ENCODE measurements at regions not wholly inside any gene's neighbourhood (a gene's known extent, or its start where the extent isn't known, plus 50 kb on each side); places are given as distances from the start of the nearest gene placed in this dataset.

DNA sequence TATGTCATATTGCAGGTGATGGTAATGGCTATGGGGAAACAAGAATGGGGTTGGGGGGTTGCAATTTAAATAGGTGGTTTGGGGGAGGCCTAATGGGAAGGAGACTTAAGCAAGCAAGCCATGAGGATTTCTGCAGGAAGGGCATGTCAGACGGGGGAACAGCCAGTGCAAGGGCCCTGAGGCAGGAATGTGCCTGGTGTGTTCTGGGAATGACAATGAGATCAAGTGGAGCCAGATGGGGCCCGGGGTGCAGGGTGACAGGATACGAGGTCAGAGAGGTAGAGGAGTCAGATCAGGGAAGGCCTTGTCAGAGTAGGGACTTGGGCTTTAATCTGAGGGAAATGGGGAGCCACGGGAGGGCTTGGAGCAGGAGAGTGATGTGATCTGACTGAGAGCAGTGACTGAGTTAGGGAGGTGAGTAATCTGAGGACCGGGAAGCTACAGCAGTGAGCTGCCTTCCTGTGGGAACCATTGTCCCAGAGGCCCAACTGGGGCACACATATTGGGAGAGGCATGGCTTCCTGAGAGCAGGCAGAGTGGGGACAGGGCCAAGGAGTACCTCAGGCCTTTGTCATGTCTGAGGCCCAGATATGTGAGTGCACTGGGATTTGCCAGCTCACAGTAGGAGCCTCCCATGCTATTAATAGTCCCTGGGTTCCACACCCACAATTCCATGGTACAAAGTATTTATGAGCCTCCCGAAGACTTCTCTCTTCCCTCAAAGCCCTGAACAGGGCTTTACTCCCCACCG is 139.8 kb downstream of the BCOR start:
- Histone ChIP-seq H3K4me3 (ENCODE audit: low read length) (no peak overlapping the region), H3K27ac (ENCODE audit: low read length) (no peak overlapping the region), H3K4me1 (ENCODE audit: control insufficient read depth, insufficient read depth, low read length) (peaks cover 4% of the 10 kb centered on the region), H3K9me3 (replicated peaks; ENCODE audit: control insufficient read depth, low read depth, low read length) (no peaks in the 10 kb centered on the region), H3K36me3 (ENCODE audit: control insufficient read depth, insufficient read depth, low read length) (no peaks in the 10 kb centered on the region), H3K27me3 (ENCODE audit: control insufficient read depth, insufficient read depth, low read length) (peaks cover 37% of the 10 kb centered on the region)
- DNase-seq = no peak
- 73% methylated on average over 7 of the region's 7 CpGs for WGBS (ENCODE audit: insufficient coverage)

DNA sequence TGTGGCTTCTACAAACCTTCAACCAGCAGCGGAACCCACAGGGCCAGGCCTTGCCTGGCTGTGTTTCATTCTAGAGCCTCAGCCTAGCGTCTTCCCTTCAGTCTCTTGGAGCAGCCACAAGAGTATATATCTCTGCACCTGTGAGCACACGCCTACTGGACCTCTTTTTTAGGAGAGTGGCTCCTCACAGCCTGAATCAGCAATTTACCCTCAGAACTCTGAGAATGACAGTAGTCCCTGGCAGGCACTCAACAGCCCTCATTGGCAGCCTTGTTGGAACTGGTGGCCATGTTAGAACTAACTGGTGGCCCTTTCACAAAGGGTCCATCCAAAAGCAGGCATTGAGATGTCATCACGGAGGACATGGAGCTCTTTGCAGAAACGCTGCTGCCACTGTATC is 138.9 kb downstream of the BCOR start:
- Histone ChIP-seq H3K36me3 (ENCODE audit: control insufficient read depth, insufficient read depth, low read length) (no peaks in the 10 kb centered on the region), H3K9me3 (replicated peaks; ENCODE audit: control insufficient read depth, low read depth, low read length) (no peaks in the 10 kb centered on the region), H3K4me1 (ENCODE audit: control insufficient read depth, insufficient read depth, low read length) (peaks cover 4% of the 10 kb centered on the region), H3K27ac (ENCODE audit: low read length) (no peak overlapping the region), H3K4me3 (ENCODE audit: low read length) (no peak overlapping the region), H3K27me3 (ENCODE audit: control insufficient read depth, insufficient read depth, low read length) (peaks cover 34% of the 10 kb centered on the region)
- no peak for DNase-seq
- 76% methylated on average over 5 of the region's 5 CpGs for WGBS (ENCODE audit: insufficient coverage)

DNA sequence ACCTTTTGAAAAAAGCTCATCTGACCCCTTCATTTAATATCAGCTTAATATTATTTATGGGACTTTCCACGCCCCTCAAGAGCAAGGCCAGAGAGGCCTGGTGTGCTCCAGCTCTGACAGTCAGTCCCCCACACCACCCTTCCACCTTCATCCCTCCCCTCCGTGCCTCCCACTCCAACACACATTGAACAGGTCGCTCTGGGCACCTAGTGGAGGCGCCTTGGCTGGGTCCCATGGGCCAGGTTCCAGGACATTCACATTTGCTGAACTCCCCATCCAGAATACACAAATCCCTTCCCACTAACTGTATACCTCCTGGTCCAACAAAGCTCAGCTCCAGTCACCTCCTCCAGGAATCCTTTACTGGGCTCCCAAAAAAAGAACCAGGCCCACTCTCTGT is 137.5 kb downstream of the BCOR start:
- 44% methylated on average over 4 of the region's 4 CpGs for WGBS (ENCODE audit: insufficient coverage)
- Histone ChIP-seq H3K27me3 (ENCODE audit: control insufficient read depth, insufficient read depth, low read length) (peaks cover 30% of the 10 kb centered on the region), H3K27ac (ENCODE audit: low read length) (no peak overlapping the region), H3K9me3 (replicated peaks; ENCODE audit: control insufficient read depth, low read depth, low read length) (no peaks in the 10 kb centered on the region), H3K4me3 (ENCODE audit: low read length) (no peak overlapping the region), H3K4me1 (ENCODE audit: control insufficient read depth, insufficient read depth, low read length) (peaks cover 4% of the 10 kb centered on the region), H3K36me3 (ENCODE audit: control insufficient read depth, insufficient read depth, low read length) (no peaks in the 10 kb centered on the region)
- no peak for DNase-seq

DNA sequence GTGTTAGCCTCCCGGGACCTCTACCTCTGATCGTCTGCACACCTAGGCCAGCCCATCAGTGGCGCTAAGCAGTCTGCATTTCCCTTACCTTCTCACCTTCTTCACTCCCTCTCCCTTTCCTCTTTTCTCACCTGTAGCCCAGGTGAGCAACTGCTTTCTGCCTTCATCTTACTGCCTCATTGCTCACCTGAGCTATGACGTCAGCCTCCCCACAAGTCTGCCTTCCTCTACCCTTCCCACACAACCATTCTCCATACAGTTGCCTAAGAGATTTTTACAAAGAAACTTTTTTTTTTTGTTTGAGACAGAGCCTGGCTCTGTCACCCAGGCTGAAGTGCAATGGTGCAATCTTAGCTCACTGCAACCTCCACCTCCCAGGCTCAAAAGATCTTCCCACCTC is 136.3 kb downstream of the BCOR start:
- 72% methylated on average over 4 of the region's 4 CpGs for WGBS (ENCODE audit: insufficient coverage)
- Histone ChIP-seq H3K4me3 (ENCODE audit: low read length) (no peak overlapping the region), H3K4me1 (ENCODE audit: control insufficient read depth, insufficient read depth, low read length) (peaks cover 4% of the 10 kb centered on the region), H3K27ac (ENCODE audit: low read length) (no peak overlapping the region), H3K9me3 (replicated peaks; ENCODE audit: control insufficient read depth, low read depth, low read length) (no peaks in the 10 kb centered on the region), H3K36me3 (ENCODE audit: control insufficient read depth, insufficient read depth, low read length) (no peaks in the 10 kb centered on the region), H3K27me3 (ENCODE audit: control insufficient read depth, insufficient read depth, low read length) (peaks cover 27% of the 10 kb centered on the region)
- no peak for DNase-seq

DNA sequence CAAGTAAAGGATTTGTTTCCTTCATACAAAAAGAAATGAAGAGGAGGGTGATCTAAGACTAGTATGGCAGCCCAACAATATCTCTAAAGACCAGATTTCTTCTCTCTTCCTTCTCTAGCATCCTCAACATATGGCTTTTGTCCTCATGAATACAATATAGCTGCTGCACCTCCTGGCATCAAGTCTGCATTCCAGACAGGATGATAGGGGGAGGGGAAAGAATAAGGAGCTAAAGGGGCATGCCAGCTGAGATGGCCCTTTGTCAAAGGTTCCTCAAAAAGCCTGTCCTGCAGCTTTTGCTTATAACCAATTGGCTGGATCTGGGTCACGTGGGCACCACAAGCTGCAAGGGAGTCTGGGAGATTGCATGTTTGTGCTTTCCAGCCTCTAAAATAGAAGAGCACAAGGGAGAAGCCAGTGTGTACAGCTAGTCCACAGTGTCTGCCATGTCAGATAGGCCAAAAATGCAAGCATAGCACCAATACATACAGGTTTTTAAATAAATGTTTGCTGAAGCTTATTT is 132.6 kb downstream of the BCOR start:
- 88% methylated on average over 1 of the region's 1 CpG for WGBS (ENCODE audit: insufficient coverage)

DNA sequence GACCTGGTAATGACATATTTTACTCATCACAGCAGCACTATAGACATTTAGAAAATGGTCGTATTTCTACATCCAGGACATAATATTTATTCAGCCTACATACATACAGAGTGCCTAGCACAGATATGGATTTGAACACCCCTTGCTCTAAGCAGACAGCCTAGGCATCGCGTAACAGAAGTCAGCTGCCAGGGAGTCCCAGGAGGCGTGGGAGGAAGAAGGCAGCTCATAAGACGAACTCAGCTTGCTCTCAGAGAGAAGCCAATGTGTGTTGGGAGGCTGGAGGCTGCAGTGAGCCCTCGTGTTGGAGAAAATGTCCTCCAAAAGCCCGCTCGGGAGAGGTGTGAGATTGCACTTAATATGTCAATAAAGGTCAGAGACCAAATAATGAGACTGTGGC is 131.6 kb downstream of the BCOR start:
- 53% methylated on average over 7 of the region's 8 CpGs for WGBS (ENCODE audit: insufficient coverage)

More for the DNA sequence above, 132.6 kb downstream of the BCOR start:
- Histone ChIP-seq H3K9me3 (replicated peaks; ENCODE audit: control insufficient read depth, low read depth, low read length) (no peaks in the 10 kb centered on the region), H3K4me1 (ENCODE audit: control insufficient read depth, insufficient read depth, low read length) (peaks cover 7% of the 10 kb centered on the region), H3K4me3 (ENCODE audit: low read length) (no peak overlapping the region), H3K36me3 (ENCODE audit: control insufficient read depth, insufficient read depth, low read length) (no peaks in the 10 kb centered on the region), H3K27me3 (ENCODE audit: control insufficient read depth, insufficient read depth, low read length) (peaks cover 30% of the 10 kb centered on the region), H3K27ac (ENCODE audit: low read length) (no peak overlapping the region)
- DNase-seq = no peak

DNA sequence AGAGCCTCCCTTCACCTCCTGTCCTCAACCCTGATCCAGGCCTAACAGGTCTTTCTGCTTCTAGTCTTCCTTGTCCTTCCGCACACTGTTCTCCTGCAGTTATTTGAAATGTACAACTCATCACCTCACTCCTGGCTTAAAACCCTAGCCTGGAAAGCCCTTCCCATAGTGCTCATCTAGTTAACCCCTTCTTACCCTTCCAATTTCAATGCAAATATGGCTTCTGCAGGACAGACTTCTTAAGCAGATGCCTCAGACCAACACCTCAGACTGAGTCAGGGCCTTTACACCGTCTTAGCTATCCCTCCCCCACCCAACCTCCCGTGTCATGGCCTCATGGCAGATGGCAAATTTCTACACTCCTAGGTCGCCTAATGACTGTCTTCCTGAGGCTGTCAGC is 130.4 kb downstream of the BCOR start:
- Histone ChIP-seq H3K36me3 (ENCODE audit: control insufficient read depth, insufficient read depth, low read length) (no peaks in the 10 kb centered on the region), H3K27ac (ENCODE audit: low read length) (no peak overlapping the region), H3K4me1 (ENCODE audit: control insufficient read depth, insufficient read depth, low read length) (peaks cover 7% of the 10 kb centered on the region), H3K27me3 (ENCODE audit: control insufficient read depth, insufficient read depth, low read length) (peaks cover 36% of the 10 kb centered on the region), H3K9me3 (replicated peaks; ENCODE audit: control insufficient read depth, low read depth, low read length) (peaks cover 10% of the 10 kb centered on the region), H3K4me3 (ENCODE audit: low read length) (no peak overlapping the region)
- 73% methylated on average over 4 of the region's 4 CpGs for WGBS (ENCODE audit: insufficient coverage)
- DNase-seq = no peak

More for the DNA sequence above, 131.6 kb downstream of the BCOR start:
- H3K9me3 ChIP-seq (replicated peaks; ENCODE audit: control insufficient read depth, low read depth, low read length) = peaks cover 1% of the 10 kb centered on the region
- peaks cover 31% of the 10 kb centered on the region for H3K27me3 ChIP-seq (ENCODE audit: control insufficient read depth, insufficient read depth, low read length)
- DNase-seq = no peak
- no peak overlapping the region for H3K4me3 ChIP-seq (ENCODE audit: low read length)
- peaks cover 7% of the 10 kb centered on the region for H3K4me1 ChIP-seq (ENCODE audit: control insufficient read depth, insufficient read depth, low read length)
- no peak overlapping the region for H3K27ac ChIP-seq (ENCODE audit: low read length)
- no peaks in the 10 kb centered on the region for H3K36me3 ChIP-seq (ENCODE audit: control insufficient read depth, insufficient read depth, low read length)

DNA sequence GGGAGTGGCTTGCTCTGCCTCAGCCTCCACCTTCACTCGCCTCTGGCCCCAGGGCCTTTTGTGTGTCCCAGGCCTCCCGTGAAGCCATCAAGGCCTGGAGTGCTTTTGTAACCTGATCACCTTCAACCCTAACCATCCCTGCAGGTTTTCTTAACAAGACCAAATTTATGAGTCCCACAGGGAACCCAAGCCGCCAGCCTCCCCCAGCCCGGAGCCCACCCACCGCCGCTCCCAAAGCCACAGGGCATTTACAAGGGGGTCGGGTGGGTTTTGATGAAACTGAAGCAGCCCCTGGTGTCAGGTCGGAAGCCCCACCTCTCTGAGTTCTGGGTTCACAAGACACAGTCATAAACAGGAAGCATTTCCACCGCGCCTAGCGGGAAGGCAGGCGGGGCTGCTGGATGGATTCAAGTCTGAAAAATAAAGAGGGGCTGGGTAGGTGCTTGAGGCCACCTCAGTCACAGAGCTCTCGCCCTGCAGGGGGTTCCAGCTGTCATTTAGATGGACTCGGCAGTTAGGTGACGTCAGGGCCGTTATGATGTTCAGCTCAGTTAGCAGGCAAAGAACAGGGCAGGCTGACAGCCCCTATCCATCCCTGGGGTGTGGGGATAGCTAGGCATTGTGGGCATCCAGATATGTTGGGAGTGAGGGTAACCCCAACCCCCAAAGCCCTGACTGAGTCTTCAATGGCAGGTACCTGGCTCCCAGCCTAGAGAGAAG is 128.5 kb downstream of the BCOR start:
- no peak overlapping the region for H3K4me3 ChIP-seq (ENCODE audit: low read length)
- H3K4me1 ChIP-seq (ENCODE audit: control insufficient read depth, insufficient read depth, low read length) = peaks cover 10% of the 10 kb centered on the region
- peaks cover 44% of the 10 kb centered on the region for H3K27me3 ChIP-seq (ENCODE audit: control insufficient read depth, insufficient read depth, low read length)
- WGBS (ENCODE audit: insufficient coverage) = no CpG with 5 or more reads among the region's 16 CpGs
- peaks cover 10% of the 10 kb centered on the region for H3K9me3 ChIP-seq (replicated peaks; ENCODE audit: control insufficient read depth, low read depth, low read length)
- H3K27ac ChIP-seq (ENCODE audit: low read length) = peak overlapping the region; percentile 77
- peak; percentile 33 for DNase-seq
- H3K36me3 ChIP-seq (ENCODE audit: control insufficient read depth, insufficient read depth, low read length) = no peaks in the 10 kb centered on the region

DNA sequence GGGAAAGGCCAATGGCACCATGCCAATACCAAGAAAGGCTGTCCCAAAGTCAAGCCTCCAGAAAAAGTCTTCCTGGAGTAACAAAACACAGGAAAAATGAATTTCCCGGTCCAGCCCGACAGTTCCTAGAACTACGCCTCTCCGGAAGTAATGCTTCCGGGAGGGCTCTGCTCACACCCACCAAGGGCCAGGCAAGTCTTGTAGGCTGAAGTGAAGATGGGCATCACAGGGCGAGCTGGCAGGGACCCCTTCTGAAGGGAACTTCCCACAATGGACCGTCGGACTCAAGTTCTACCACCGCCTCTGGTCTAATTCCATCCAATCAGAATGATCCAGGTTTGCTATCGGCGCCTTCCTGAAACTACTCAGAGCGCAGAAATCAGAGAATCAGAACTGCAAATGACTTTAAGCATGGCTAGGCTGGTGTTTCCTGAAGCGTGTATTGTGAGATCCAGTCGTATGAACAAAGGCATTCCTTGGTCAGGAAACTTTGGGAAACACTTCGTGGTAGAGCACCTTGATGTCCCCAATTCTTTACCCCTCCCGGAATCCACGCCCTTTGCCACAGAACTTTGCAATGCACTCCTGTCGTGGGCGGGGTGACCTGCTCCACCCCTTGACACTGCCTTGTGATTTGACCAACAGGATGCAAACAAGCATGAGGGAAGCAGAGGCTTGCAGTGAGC is 127.8 kb downstream of the BCOR start:
- Histone ChIP-seq H3K9me3 (replicated peaks; ENCODE audit: control insufficient read depth, low read depth, low read length) (peaks cover 10% of the 10 kb centered on the region), H3K4me1 (ENCODE audit: control insufficient read depth, insufficient read depth, low read length) (peaks cover 10% of the 10 kb centered on the region), H3K36me3 (ENCODE audit: control insufficient read depth, insufficient read depth, low read length) (no peaks in the 10 kb centered on the region), H3K27ac (ENCODE audit: low read length) (peak overlapping the region; percentile 77), H3K4me3 (ENCODE audit: low read length) (no peak overlapping the region), H3K27me3 (ENCODE audit: control insufficient read depth, insufficient read depth, low read length) (peaks cover 47% of the 10 kb centered on the region)
- WGBS (ENCODE audit: insufficient coverage) = 76% methylated on average over 17 of the region's 19 CpGs
- DNase-seq = peak; percentile 32

DNA sequence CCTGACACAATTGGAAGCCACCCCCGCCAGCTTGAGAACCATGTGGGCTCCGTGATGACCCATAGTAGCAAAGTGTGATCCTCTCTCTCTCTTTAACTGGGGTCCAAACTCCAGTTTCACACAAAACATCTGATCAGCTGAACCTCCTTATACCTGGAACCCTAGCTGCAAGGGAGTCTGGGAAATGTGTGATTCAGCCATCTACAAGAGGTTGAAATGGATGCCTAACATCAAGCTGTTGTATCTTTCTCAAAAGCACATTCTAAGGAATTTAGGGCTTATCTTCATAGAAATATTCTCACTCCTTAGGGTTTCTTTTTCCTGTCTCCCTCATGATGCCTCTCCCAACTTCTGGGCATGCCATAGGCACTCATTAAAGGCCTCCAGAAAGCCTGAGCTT is 126.0 kb downstream of the BCOR start:
- H3K4me3 ChIP-seq (ENCODE audit: low read length) = no peak overlapping the region
- peaks cover 40% of the 10 kb centered on the region for H3K27me3 ChIP-seq (ENCODE audit: control insufficient read depth, insufficient read depth, low read length)
- H3K36me3 ChIP-seq (ENCODE audit: control insufficient read depth, insufficient read depth, low read length) = no peaks in the 10 kb centered on the region
- DNase-seq = no peak
- no CpG with 5 or more reads among the region's 2 CpGs for WGBS (ENCODE audit: insufficient coverage)
- H3K9me3 ChIP-seq (replicated peaks; ENCODE audit: control insufficient read depth, low read depth, low read length) = peaks cover 10% of the 10 kb centered on the region
- H3K4me1 ChIP-seq (ENCODE audit: control insufficient read depth, insufficient read depth, low read length) = peaks cover 10% of the 10 kb centered on the region
- H3K27ac ChIP-seq (ENCODE audit: low read length) = no peak overlapping the region

All from muscle of leg (tissue), 3 donors.